GM12873 (cell line): ENCODE measurements at regions not wholly inside any gene's neighbourhood (a gene's known extent, or its start where the extent isn't known, plus 50 kb on each side); places are given as distances from the start of the nearest gene placed in this dataset.

ENCODE experiments used
- CTCF ChIP-seq: IDR thresholded peaks from 2 replicates; pipeline ENCODE4 v1.5.1; 2012; ENCODE audit warnings: low read depth, mild to moderate bottlenecking, moderate library complexity, low read length, control low read depth; ENCODE audit not compliant: insufficient read depth; ENCODE audit errors: missing control alignments

- no peak for TF ChIP-seq CTCF
Observed at GRCh38 chr4:144300616-144301015, 160.1 kb upstream of the GYPA start.

- no peak for TF ChIP-seq CTCF
Observed at GRCh38 chr4:144302704-144303536, 162.4 kb upstream of the GYPA start.

- TF ChIP-seq CTCF = no peak
Observed at GRCh38 chr4:144304025-144304424, 163.5 kb upstream of the GYPA start.

GRCh38 chr4:144310535-144310934, 170.0 kb upstream of the GYPA start:
- TF ChIP-seq CTCF = no peak

- TF ChIP-seq CTCF = no peak
Observed at GRCh38 chr4:144313370-144313769, 172.9 kb upstream of the GYPA start.

- TF ChIP-seq CTCF = no peak
Observed at GRCh38 chr4:144316869-144317268, 176.4 kb upstream of the GYPA start.

- peak; percentile 24 for TF ChIP-seq CTCF
Observed at GRCh38 chr4:144318797-144319196, 178.3 kb upstream of the GYPA start.
